Trophoblast cell (in vitro differentiated cells and primary cell): ENCODE measurements at regions not wholly inside any gene's neighbourhood (a gene's known extent, or its start where the extent isn't known, plus 50 kb on each side); places are given as distances from the start of the nearest gene placed in this dataset.

Source experiments
- DNase-seq, 2 donors: peaks; one replicate each; pipeline ENCODE4 v3.0.0-alpha.2; 2016
- H2AFZ ChIP-seq: 2 replicates; pipeline ENCODE4 v1.6.1; 2013; ENCODE audit warnings: low read length, moderate library complexity, mild to moderate bottlenecking; ENCODE audit not compliant: insufficient read depth, poor library complexity
- H2AK5ac ChIP-seq: 2 replicates; pipeline ENCODE4 v1.6.1; 2013; ENCODE audit warnings: mild to moderate bottlenecking, low read length
- H2BK120ac ChIP-seq: 2 replicates; pipeline ENCODE4 v1.6.1; 2013; ENCODE audit warnings: low read length, mild to moderate bottlenecking, moderate library complexity; ENCODE audit not compliant: insufficient read depth, poor library complexity
- H2BK12ac ChIP-seq: 2 replicates; pipeline ENCODE4 v1.6.1; 2013; ENCODE audit warnings: mild to moderate bottlenecking, low read length, moderate library complexity
- H2BK5ac ChIP-seq: 2 replicates; pipeline ENCODE4 v1.6.1; 2013; ENCODE audit warnings: low read length, low read depth, moderate library complexity, mild to moderate bottlenecking; ENCODE audit not compliant: poor library complexity
- H3K14ac ChIP-seq: 2 replicates; pipeline ENCODE4 v1.6.1; 2013; ENCODE audit warnings: mild to moderate bottlenecking, low read length
- H3K18ac ChIP-seq: 2 replicates; pipeline ENCODE4 v1.6.1; 2013; ENCODE audit warnings: mild to moderate bottlenecking, low read length
- H3K23ac ChIP-seq: 2 replicates; pipeline ENCODE4 v1.6.1; 2013; ENCODE audit warnings: low read length
- H3K27ac ChIP-seq: 2 replicates; pipeline ENCODE4 v1.5.1; 2013; ENCODE audit warnings: low read depth, mild to moderate bottlenecking, inconsistent platforms, low read length, moderate library complexity
- H3K27me3 ChIP-seq: 2 replicates; pipeline ENCODE4 v1.6.1; 2013; ENCODE audit warnings: inconsistent platforms, mild to moderate bottlenecking, low read length, moderate library complexity; ENCODE audit not compliant: insufficient read depth
- H3K36me3 ChIP-seq, 2 experiments: 1 replicate in 1 of 2; 2 replicates in 1 of 2; pipeline ENCODE4 v1.6.1; 2013; ENCODE audit warnings: low read length in 2 of 2, mild to moderate bottlenecking in 2 of 2, moderate library complexity in 1 of 2; ENCODE audit not compliant: insufficient read depth in 2 of 2, control insufficient read depth in 1 of 2
- H3K4ac ChIP-seq: 2 replicates; pipeline ENCODE4 v1.6.1; 2013; ENCODE audit warnings: low read depth, mild to moderate bottlenecking, low read length, moderate library complexity
- H3K4me1 ChIP-seq, 2 experiments: 1 replicate in 1 of 2; 2 replicates in 1 of 2; pipeline ENCODE4 v1.6.1; 2013; ENCODE audit warnings: low read length in 2 of 2, mild to moderate bottlenecking in 2 of 2, moderate library complexity in 1 of 2; ENCODE audit not compliant: insufficient read depth in 2 of 2, control insufficient read depth in 1 of 2
- H3K4me2 ChIP-seq: 2 replicates; pipeline ENCODE4 v1.6.1; 2013; ENCODE audit warnings: inconsistent platforms, mild to moderate bottlenecking, low read length, moderate library complexity
- H3K4me3 ChIP-seq: 2 replicates; pipeline ENCODE4 v1.5.1; 2013; ENCODE audit warnings: mild to moderate bottlenecking, low read depth, low read length, inconsistent platforms
- H3K79me1 ChIP-seq: one replicate; pipeline ENCODE4 v1.6.1; 2013; ENCODE audit warnings: low read length
- H3K79me2 ChIP-seq: 2 replicates; pipeline ENCODE4 v1.6.1; 2013; ENCODE audit warnings: low read length, mild to moderate bottlenecking; ENCODE audit not compliant: control insufficient read depth, insufficient read depth, poor library complexity
- H3K9ac ChIP-seq: 2 replicates; pipeline ENCODE4 v1.6.1; 2013; ENCODE audit warnings: mild to moderate bottlenecking, low read length
- H3K9me3 ChIP-seq: 2 replicates; pipeline ENCODE4 v1.6.1; 2013; ENCODE audit warnings: low read depth, mild to moderate bottlenecking, control low read depth, inconsistent platforms, low read length; ENCODE audit not compliant: insufficient read depth
- H4K12ac ChIP-seq: 2 replicates; pipeline ENCODE4 v1.6.1; 2013; ENCODE audit warnings: low read depth, mild to moderate bottlenecking, low read length, moderate library complexity
- H4K8ac ChIP-seq: 2 replicates; pipeline ENCODE4 v1.6.1; 2013; ENCODE audit warnings: low read depth, mild to moderate bottlenecking, low read length, moderate library complexity
- H4K91ac ChIP-seq: one replicate; pipeline ENCODE4 v1.6.1; 2013; ENCODE audit warnings: low read depth, mild to moderate bottlenecking, low read length, moderate library complexity
- WGBS: extraction: QIAGEN DNeasy Blood & Tissue Kit; methylation state at CpG from one replicate; pipeline ENCODE4 v1.1.7; 2013; ENCODE audit warnings: missing lambda C conversion rate; ENCODE audit not compliant: insufficient read length, insufficient coverage; ENCODE audit errors: extremely low coverage; 5-methylcytosine and 5-hydroxymethylcytosine counted together

- no peaks in the 10 kb centered on the region for H3K36me3 ChIP-seq
- no peak overlapping the region for H3K27ac ChIP-seq
- no peak overlapping the region for H4K91ac ChIP-seq
- no CpG with 5 or more reads among the region's 2 CpGs for WGBS
- no peak overlapping the region for H3K14ac ChIP-seq
- H3K23ac ChIP-seq = no peak overlapping the region
- no peak overlapping the region for H3K18ac ChIP-seq
- no peaks in the 10 kb centered on the region for H3K79me2 ChIP-seq
- no peak overlapping the region for H2BK5ac ChIP-seq
- no peak overlapping the region for H3K4ac ChIP-seq
- no peak overlapping the region for H4K8ac ChIP-seq
- no peak overlapping the region for H2BK12ac ChIP-seq
- H2AFZ ChIP-seq = no peak overlapping the region
- H2AK5ac ChIP-seq = no peak overlapping the region
- H3K9me3 ChIP-seq = no peaks in the 10 kb centered on the region
- H2BK120ac ChIP-seq = no peak overlapping the region
- H3K9ac ChIP-seq = no peak overlapping the region
- DNase-seq = peak in 1 of 2 donors; percentile 31
- H3K4me2 ChIP-seq = no peak overlapping the region
- no peak overlapping the region for H3K4me3 ChIP-seq
- H3K4me1 ChIP-seq = peaks cover under 1 to 3% of the 10 kb centered on the region in 2 experiments
- no peak overlapping the region for H4K12ac ChIP-seq
- no peaks in the 10 kb centered on the region for H3K27me3 ChIP-seq
- peaks cover 4% of the 10 kb centered on the region for H3K79me1 ChIP-seq
Observed at GRCh38 chr19:27966390-27966816, 1246.5 kb downstream of the UQCRFS1 start.

- Histone ChIP-seq H3K79me1 (no peaks in the 10 kb centered on the region), H3K4me1 (no peaks in the 10 kb centered on the region), H3K27me3 (no peaks in the 10 kb centered on the region), H3K36me3 (no peaks in the 10 kb centered on the region), H3K9me3 (no peaks in the 10 kb centered on the region), H2AFZ (no peak overlapping the region), H4K8ac (no peak overlapping the region), H3K14ac (no peak overlapping the region), H3K18ac (no peak overlapping the region), H2BK5ac (no peak overlapping the region), H4K12ac (no peak overlapping the region), H2AK5ac (no peak overlapping the region), H4K91ac (no peak overlapping the region), H2BK120ac (no peak overlapping the region), H2BK12ac (no peak overlapping the region), H3K79me2 (no peaks in the 10 kb centered on the region), H3K4me3 (no peak overlapping the region), H3K23ac (no peak overlapping the region), H3K4ac (no peak overlapping the region), H3K9ac (no peak overlapping the region), H3K27ac (no peak overlapping the region), H3K4me2 (no peak overlapping the region)
- no peak for DNase-seq
Observed at GRCh38 chr19:27964185-27964584, 1248.8 kb downstream of the UQCRFS1 start.

GRCh38 chr19:27962264-27962663 is 1250.7 kb downstream of the UQCRFS1 start:
- Histone ChIP-seq H4K91ac (no peak overlapping the region), H3K4me2 (no peak overlapping the region), H2BK5ac (no peak overlapping the region), H3K9ac (no peak overlapping the region), H4K8ac (no peak overlapping the region), H3K27me3 (no peaks in the 10 kb centered on the region), H3K4me3 (no peak overlapping the region), H2AFZ (no peak overlapping the region), H3K18ac (no peak overlapping the region), H2BK12ac (no peak overlapping the region), H3K14ac (no peak overlapping the region), H3K79me1 (no peaks in the 10 kb centered on the region), H3K36me3 (no peaks in the 10 kb centered on the region), H3K4ac (no peak overlapping the region), H2BK120ac (no peak overlapping the region), H3K23ac (no peak overlapping the region), H3K9me3 (no peaks in the 10 kb centered on the region), H2AK5ac (no peak overlapping the region), H3K79me2 (no peaks in the 10 kb centered on the region), H4K12ac (no peak overlapping the region), H3K4me1 (no peaks in the 10 kb centered on the region), H3K27ac (no peak overlapping the region)
- WGBS = no CpG with 5 or more reads among the region's 3 CpGs
- no peak for DNase-seq

GRCh38 chr19:27955485-27956480 is 1257.2 kb downstream of the UQCRFS1 start:
- Histone ChIP-seq H2BK5ac (no peak overlapping the region), H3K23ac (no peak overlapping the region), H2AK5ac (no peak overlapping the region), H3K79me2 (no peaks in the 10 kb centered on the region), H4K8ac (no peak overlapping the region), H3K79me1 (no peaks in the 10 kb centered on the region), H2AFZ (no peak overlapping the region), H3K27me3 (no peaks in the 10 kb centered on the region), H3K4ac (no peak overlapping the region), H3K9ac (no peak overlapping the region), H4K91ac (no peak overlapping the region), H2BK120ac (no peak overlapping the region), H3K4me2 (no peak overlapping the region), H3K9me3 (peaks cover 3% of the 10 kb centered on the region), H3K27ac (no peak overlapping the region), H4K12ac (no peak overlapping the region), H3K18ac (no peak overlapping the region), H2BK12ac (no peak overlapping the region), H3K4me3 (no peak overlapping the region), H3K14ac (no peak overlapping the region), H3K4me1 (no peaks in the 10 kb centered on the region), H3K36me3 (no peaks in the 10 kb centered on the region)
- no CpG with 5 or more reads among the region's 9 CpGs for WGBS
- DNase-seq = no peak
